Neural cell (in vitro differentiated cells): ENCODE measurements at regions not wholly inside any gene's neighbourhood (a gene's known extent, or its start where the extent isn't known, plus 50 kb on each side); places are given as distances from the start of the nearest gene placed in this dataset.
"Not testable (repeated sequence)": the region's sequence is repeated elsewhere in the genome, so short reads cannot be mapped to it uniquely, and the experiment has no call there.

Experiments
- H2AFZ ChIP-seq: fragments of 200-600, 300-800 bp; sonication (generic), shearing (Covaris generic); 2 replicates; pipeline ENCODE4 v1.6.0; 2014; ENCODE audit warnings: low read depth, mild to moderate bottlenecking, antibody characterized with exemption, low read length, moderate library complexity
- H3F3A ChIP-seq: fragments of 200-600 bp; shearing (Covaris generic); 2 replicates; pipeline ENCODE4 v1.6.1; 2016; ENCODE audit warnings: mild to moderate bottlenecking, moderate library complexity, mixed read lengths, antibody characterized with exemption, low read length; ENCODE audit not compliant: insufficient read depth, poor library complexity, severe bottlenecking
- H3K27ac ChIP-seq: fragments of 200-600, 300-800 bp; sonication (generic), shearing (Covaris generic); 2 replicates; pipeline ENCODE4 v1.5.1; 2014; ENCODE audit warnings: mild to moderate bottlenecking, low read length, moderate library complexity
- H3K27me3 ChIP-seq: fragments of 300-800, 200-600 bp; sonication (generic), shearing (Covaris generic); 2 replicates; pipeline ENCODE4 v1.6.0; 2014; ENCODE audit warnings: mild to moderate bottlenecking, low read depth, low read length, moderate library complexity; ENCODE audit not compliant: insufficient read depth
- H3K36me3 ChIP-seq: fragments of 300-800, 200-600 bp; sonication (generic), shearing (Covaris generic); 2 replicates; pipeline ENCODE4 v1.5.1; 2014; ENCODE audit warnings: mild to moderate bottlenecking, antibody characterized with exemption, low read length, moderate library complexity; ENCODE audit not compliant: insufficient read depth
- H3K4me2 ChIP-seq: fragments of 300-800, 200-600 bp; sonication (generic), shearing (Covaris generic); 2 replicates; pipeline ENCODE4 v1.6.0; 2014; ENCODE audit warnings: mild to moderate bottlenecking, low read length
- H3K4me3 ChIP-seq: fragments of 300-800, 200-600 bp; sonication (generic), shearing (Covaris generic); 2 replicates; pipeline ENCODE4 v1.5.1; 2014; ENCODE audit warnings: mild to moderate bottlenecking, low read length, moderate library complexity
- H3K79me2 ChIP-seq: fragments of 200-600 bp; shearing (Covaris generic); replicated peaks from 2 replicates; pipeline ENCODE4 v1.6.0; 2014; ENCODE audit warnings: mild to moderate bottlenecking, low read length, moderate library complexity; ENCODE audit not compliant: insufficient read depth
- H3K9ac ChIP-seq: fragments of 300-800, 200-600 bp; sonication (generic), shearing (Covaris generic); 2 replicates; pipeline ENCODE4 v1.6.1; 2016; ENCODE audit warnings: mild to moderate bottlenecking, low read length, mixed read lengths
- H3K9me2 ChIP-seq: fragments of 200-600 bp; shearing (Covaris generic); 2 replicates; pipeline ENCODE4 v1.6.1; 2016; ENCODE audit warnings: mild to moderate bottlenecking, low read length, mixed read lengths; ENCODE audit not compliant: insufficient read depth
- H3K9me3 ChIP-seq: fragments of 200-600, 300-800 bp; sonication (generic), shearing (Covaris generic); 2 replicates; pipeline ENCODE4 v1.6.1; 2016; ENCODE audit warnings: mild to moderate bottlenecking, mixed run types, low read length, moderate library complexity, mixed read lengths
- H4K20me1 ChIP-seq: fragments of 200-600 bp; shearing (Covaris generic); 2 replicates; pipeline ENCODE4 v1.6.1; 2016; ENCODE audit warnings: mild to moderate bottlenecking, mixed run types; ENCODE audit not compliant: insufficient read depth
- EP300 ChIP-seq: fragments of 450-650 bp; conservative IDR thresholded peaks from 2 replicates; pipeline ENCODE4 v1.6.1; 2014; ENCODE audit warnings: antibody characterized with exemption, mild to moderate bottlenecking, moderate library complexity; ENCODE audit not compliant: poor library complexity, severe bottlenecking
- EZH2 ChIP-seq: fragments of 200-600, 300-800 bp; shearing (Covaris generic), sonication (generic); IDR thresholded peaks from 2 replicates; pipeline ENCODE4 v1.6.1; 2014; ENCODE audit warnings: antibody characterized with exemption, low read length, borderline replicate concordance, mild to moderate bottlenecking; ENCODE audit not compliant: insufficient read depth, poor library complexity, severe bottlenecking
- MXI1 ChIP-seq: fragments of 450-650 bp; conservative IDR thresholded peaks from 2 replicates; pipeline ENCODE4 v1.6.1; 2014; ENCODE audit warnings: antibody characterized with exemption, mild to moderate bottlenecking; ENCODE audit not compliant: poor library complexity, severe bottlenecking
- POLR2AphosphoS5 ChIP-seq: IDR thresholded peaks from 2 replicates; pipeline ENCODE4 v1.6.1; 2012
- RAD21 ChIP-seq: fragments of 450-650 bp; conservative IDR thresholded peaks from 2 replicates; pipeline ENCODE4 v1.6.1; 2014; ENCODE audit warnings: antibody characterized with exemption, mild to moderate bottlenecking, moderate library complexity
- SMC3 ChIP-seq: fragments of 450-650 bp; conservative IDR thresholded peaks from 2 replicates; pipeline ENCODE4 v1.6.1; 2014; ENCODE audit warnings: antibody characterized with exemption, mild to moderate bottlenecking, moderate library complexity; ENCODE audit not compliant: poor library complexity
- TAF1 ChIP-seq: IDR thresholded peaks from 2 replicates; pipeline ENCODE4 v1.6.1; 2012; ENCODE audit warnings: low read depth
- TF ChIP-seq, protein P1 (sequence below): IDR thresholded peaks from 2 replicates; pipeline ENCODE4 v1.6.1; 2012; ENCODE audit warnings: borderline replicate concordance
- TF ChIP-seq, protein P2 (sequence below): fragments of 450-650 bp; IDR thresholded peaks from 2 replicates; pipeline ENCODE4 v1.5.1; 2014; ENCODE audit warnings: antibody characterized with exemption, mild to moderate bottlenecking, moderate library complexity; ENCODE audit not compliant: poor library complexity, severe bottlenecking

DNA sequence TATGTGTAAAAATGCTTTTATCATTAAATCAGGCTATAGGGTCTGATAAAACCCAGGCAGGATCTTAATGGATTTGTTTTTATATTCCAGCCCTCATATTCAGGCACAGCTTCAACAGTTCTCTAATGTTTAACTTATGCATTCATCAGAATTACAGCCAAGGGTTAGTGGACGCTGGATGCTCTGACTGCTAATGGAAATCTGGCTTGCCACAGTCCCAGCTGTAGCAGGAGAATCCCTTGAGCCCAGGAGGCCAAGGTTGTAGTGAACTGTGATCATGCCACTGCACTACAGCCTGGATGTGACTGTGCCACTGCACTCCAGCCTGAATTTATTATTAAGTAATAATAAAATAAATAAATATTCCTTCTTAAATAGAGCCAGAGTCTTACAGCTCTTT, 98.0 kb downstream of the SLC25A46 start:
- Histone ChIP-seq H3F3A (no peaks in the 10 kb centered on the region), H3K79me2 (no peaks in the 10 kb centered on the region), H3K9me2 (no peaks in the 10 kb centered on the region), H3K9ac (no peak overlapping the region), H4K20me1 (no peaks in the 10 kb centered on the region), H3K27ac (no peak overlapping the region), H3K4me3 (no peak overlapping the region), H2AFZ (no peak overlapping the region), H3K9me3 (no peaks in the 10 kb centered on the region), H3K4me2 (no peak overlapping the region), H3K27me3 (no peaks in the 10 kb centered on the region), H3K36me3 (no peaks in the 10 kb centered on the region)
- no peak for TF ChIP-seq EP300
- no peak for TF ChIP-seq EZH2
- TF ChIP-seq POLR2AphosphoS5: no peak
- TF ChIP-seq RAD21: no peak
- TF ChIP-seq TAF1: no peak
- TF ChIP-seq SMC3: no peak
- no peak for TF ChIP-seq MXI1
- TF ChIP-seq, protein P1, sequence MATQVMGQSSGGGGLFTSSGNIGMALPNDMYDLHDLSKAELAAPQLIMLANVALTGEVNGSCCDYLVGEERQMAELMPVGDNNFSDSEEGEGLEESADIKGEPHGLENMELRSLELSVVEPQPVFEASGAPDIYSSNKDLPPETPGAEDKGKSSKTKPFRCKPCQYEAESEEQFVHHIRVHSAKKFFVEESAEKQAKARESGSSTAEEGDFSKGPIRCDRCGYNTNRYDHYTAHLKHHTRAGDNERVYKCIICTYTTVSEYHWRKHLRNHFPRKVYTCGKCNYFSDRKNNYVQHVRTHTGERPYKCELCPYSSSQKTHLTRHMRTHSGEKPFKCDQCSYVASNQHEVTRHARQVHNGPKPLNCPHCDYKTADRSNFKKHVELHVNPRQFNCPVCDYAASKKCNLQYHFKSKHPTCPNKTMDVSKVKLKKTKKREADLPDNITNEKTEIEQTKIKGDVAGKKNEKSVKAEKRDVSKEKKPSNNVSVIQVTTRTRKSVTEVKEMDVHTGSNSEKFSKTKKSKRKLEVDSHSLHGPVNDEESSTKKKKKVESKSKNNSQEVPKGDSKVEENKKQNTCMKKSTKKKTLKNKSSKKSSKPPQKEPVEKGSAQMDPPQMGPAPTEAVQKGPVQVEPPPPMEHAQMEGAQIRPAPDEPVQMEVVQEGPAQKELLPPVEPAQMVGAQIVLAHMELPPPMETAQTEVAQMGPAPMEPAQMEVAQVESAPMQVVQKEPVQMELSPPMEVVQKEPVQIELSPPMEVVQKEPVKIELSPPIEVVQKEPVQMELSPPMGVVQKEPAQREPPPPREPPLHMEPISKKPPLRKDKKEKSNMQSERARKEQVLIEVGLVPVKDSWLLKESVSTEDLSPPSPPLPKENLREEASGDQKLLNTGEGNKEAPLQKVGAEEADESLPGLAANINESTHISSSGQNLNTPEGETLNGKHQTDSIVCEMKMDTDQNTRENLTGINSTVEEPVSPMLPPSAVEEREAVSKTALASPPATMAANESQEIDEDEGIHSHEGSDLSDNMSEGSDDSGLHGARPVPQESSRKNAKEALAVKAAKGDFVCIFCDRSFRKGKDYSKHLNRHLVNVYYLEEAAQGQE: no peak
- TF ChIP-seq, protein P2, sequence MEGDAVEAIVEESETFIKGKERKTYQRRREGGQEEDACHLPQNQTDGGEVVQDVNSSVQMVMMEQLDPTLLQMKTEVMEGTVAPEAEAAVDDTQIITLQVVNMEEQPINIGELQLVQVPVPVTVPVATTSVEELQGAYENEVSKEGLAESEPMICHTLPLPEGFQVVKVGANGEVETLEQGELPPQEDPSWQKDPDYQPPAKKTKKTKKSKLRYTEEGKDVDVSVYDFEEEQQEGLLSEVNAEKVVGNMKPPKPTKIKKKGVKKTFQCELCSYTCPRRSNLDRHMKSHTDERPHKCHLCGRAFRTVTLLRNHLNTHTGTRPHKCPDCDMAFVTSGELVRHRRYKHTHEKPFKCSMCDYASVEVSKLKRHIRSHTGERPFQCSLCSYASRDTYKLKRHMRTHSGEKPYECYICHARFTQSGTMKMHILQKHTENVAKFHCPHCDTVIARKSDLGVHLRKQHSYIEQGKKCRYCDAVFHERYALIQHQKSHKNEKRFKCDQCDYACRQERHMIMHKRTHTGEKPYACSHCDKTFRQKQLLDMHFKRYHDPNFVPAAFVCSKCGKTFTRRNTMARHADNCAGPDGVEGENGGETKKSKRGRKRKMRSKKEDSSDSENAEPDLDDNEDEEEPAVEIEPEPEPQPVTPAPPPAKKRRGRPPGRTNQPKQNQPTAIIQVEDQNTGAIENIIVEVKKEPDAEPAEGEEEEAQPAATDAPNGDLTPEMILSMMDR: no peak

DNA sequence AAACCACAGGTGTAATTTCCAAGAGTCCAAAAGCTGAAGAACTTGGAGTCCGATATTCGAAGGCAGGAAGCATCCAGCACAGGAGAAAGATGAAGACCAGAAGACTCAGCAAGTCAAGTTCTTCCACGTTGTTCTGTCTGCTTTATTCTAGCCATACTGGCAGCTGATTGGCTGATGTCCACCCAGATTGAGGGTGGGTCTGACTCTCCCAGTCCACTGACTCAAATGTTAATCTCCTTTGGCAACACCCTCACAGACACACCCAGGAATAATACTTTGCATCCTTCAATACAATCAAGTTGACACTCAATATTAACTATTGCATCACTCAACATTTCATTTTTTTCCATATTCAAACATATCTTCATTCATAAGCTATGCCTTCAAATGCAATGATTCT, 99.5 kb downstream of the SLC25A46 start:
- H3K36me3 ChIP-seq, H3K4me3 ChIP-seq, H3K9me3 ChIP-seq, H3F3A ChIP-seq, H3K9ac ChIP-seq, H2AFZ ChIP-seq, H3K27ac ChIP-seq, H3K27me3 ChIP-seq, H4K20me1 ChIP-seq, H3K9me2 ChIP-seq, H3K79me2 ChIP-seq, H3K4me2 ChIP-seq: not testable (repeated sequence)

DNA sequence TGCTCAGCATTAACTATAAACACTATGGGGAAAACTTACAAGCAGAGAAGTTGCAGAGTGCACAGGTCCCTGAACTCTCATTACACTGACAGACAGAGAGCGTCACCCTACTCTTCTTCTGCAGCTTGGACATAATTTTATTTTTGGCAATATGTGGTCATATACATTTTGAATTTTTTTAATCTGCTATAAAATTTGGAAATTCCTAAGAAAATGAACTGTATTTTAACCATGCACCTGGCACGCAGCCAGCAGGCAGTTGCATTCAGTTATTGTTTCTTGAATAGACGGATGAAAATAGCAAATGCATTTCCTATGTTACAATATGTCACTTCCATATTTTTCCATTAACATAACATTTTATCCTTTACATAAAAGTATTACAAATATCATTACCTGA, 100.2 kb downstream of the SLC25A46 start:
- no peak overlapping the region for H3K27ac ChIP-seq
- no peaks in the 10 kb centered on the region for H3K36me3 ChIP-seq
- no peak overlapping the region for H2AFZ ChIP-seq
- TF ChIP-seq EP300 (no peak), TAF1 (no peak), POLR2AphosphoS5 (no peak), MXI1 (no peak), EZH2 (no peak), RAD21 (no peak), SMC3 (no peak)
- TF ChIP-seq, protein P2: no peak
- TF ChIP-seq, protein P1: no peak
- H3K9me2 ChIP-seq: no peaks in the 10 kb centered on the region
- H3K79me2 ChIP-seq: no peaks in the 10 kb centered on the region
- no peaks in the 10 kb centered on the region for H4K20me1 ChIP-seq
- H3F3A ChIP-seq: no peaks in the 10 kb centered on the region
- no peak overlapping the region for H3K4me2 ChIP-seq
- H3K9ac ChIP-seq: no peak overlapping the region
- no peak overlapping the region for H3K4me3 ChIP-seq
- no peaks in the 10 kb centered on the region for H3K27me3 ChIP-seq
- H3K9me3 ChIP-seq: no peaks in the 10 kb centered on the region
